ENCODE measurements at regions not wholly inside any gene's neighbourhood (a gene's known extent, or its start where the extent isn't known, plus 50 kb on each side); places are given as distances from the start of the nearest gene placed in this dataset.

DNA sequence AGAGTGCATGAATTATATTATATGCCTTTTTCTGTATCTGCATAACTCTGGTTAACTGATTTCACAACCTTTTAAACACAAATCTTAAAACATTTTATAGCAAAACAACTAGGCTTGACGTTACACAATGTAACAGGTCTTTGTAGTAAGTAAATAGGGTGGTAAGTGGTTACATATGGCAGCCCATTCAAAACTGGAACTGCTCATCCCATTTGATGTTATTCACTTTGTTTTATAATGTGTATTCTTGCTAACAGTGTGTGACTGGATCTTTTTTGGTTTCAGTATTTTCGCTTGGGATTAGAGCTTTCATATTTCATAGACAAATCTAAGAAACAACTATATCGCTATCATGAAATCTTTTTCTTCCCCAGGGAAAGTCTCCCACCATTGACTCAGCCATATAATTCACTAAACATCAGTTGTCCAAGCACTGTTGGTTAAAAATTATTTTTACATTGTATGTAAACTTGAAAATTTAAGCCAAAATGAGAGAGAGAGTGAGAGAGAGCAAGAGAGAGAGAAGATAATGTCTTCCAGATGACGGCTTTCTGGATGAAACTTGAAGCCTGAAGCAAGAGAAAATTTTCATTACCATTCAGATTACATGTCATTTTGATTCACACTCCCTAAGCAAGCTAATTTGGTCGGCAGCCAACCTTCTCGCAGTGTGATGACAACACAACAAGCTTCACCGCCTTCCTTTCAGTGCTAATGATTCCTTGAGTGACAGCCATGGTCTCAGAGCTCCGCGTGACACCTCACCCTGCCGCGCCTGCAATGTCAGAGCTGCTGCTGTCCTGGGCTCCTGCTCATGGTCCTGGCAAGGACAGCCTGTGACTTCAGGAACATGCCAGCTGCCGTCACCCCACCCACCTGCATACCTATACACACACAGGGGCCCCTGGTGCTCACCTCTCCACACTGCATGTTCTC is 946.9 kb upstream of the SOX11 start:
- FAIRE-seq (no peak), ATAC-seq (no peak), DNase-seq (ENCODE audit: low read depth in 1 of 2, low spot score in 1 of 2) (no peak)
- Histone ChIP-seq H3K4me1 (no peaks in the 10 kb centered on the region), H3K27ac (no peak overlapping the region), H3K4me3 (no peak overlapping the region), H3K4me2 (no peak overlapping the region), H3K9me3 (0 out of 3 replicates have a peak, but pooled peaks cover 7% of the 10 kb centered on the region)
- ChIA-PET CTCF (no interaction called here), POLR2A (no interaction called here)
- 23% methylated on average over 12 of the region's 12 CpGs for WGBS (ENCODE audit: missing lambda C conversion rate)
- TF ChIP-seq TP53 (CRISPR knock-in tag; IDR thresholded peaks at IDR 0.05) (no peak), EHMT2 (IDR thresholded peaks at IDR 0.05; ENCODE audit: low read depth) (no peak), KDM1A (IDR thresholded peaks at IDR 0.05; ENCODE audit: low read depth) (no peak), ZFP36 (IDR thresholded peaks at IDR 0.05; ENCODE audit: borderline replicate concordance, partially characterized antibody) (no peak), JUNB (IDR thresholded peaks at IDR 0.05) (no peak), CBX2 (IDR thresholded peaks at IDR 0.05; ENCODE audit: borderline replicate concordance, low read depth) (no peak), CEBPB (IDR thresholded peaks at IDR 0.05) (no peak), HEYL (CRISPR knock-in tag; IDR thresholded peaks at IDR 0.05) (no peak), CBX8 (IDR thresholded peaks at IDR 0.05) (no peak)
- TF ChIP-seq, protein P1, sequence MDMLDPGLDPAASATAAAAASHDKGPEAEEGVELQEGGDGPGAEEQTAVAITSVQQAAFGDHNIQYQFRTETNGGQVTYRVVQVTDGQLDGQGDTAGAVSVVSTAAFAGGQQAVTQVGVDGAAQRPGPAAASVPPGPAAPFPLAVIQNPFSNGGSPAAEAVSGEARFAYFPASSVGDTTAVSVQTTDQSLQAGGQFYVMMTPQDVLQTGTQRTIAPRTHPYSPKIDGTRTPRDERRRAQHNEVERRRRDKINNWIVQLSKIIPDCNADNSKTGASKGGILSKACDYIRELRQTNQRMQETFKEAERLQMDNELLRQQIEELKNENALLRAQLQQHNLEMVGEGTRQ (IDR thresholded peaks at IDR 0.05) = no peak

DNA sequence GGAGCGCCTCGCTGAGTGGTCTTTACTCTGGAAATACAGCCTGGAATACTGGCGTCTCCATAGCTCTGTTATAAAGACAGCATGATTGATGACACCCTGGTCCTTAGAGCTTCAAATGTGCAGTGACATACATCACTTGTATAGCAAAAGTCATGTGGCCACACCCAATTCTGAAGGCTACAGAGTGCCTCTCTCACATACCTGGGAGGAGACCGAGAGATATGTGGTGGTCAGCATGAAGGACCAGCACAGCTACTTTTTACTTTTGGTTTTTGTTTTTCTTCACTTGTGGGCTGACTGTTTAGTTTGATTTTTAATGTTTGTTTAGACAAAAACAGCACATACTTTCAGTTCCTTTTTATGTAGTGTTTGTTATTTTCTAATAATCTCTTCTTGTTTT is 938.5 kb upstream of the SOX11 start:
- no peak overlapping the region for H3K4me3 ChIP-seq
- H3K4me1 ChIP-seq = no peaks in the 10 kb centered on the region
- H3K27ac ChIP-seq = no peak overlapping the region
- no peak for TF ChIP-seq PHF8 (IDR thresholded peaks at IDR 0.05; ENCODE audit: borderline replicate concordance, low read depth)
- TF ChIP-seq EHMT2 (IDR thresholded peaks at IDR 0.05; ENCODE audit: low read depth) = no peak
- TF ChIP-seq HEYL (CRISPR knock-in tag; IDR thresholded peaks at IDR 0.05) = no peak
- no peak for TF ChIP-seq FOSL2 (IDR thresholded peaks at IDR 0.05)
- TF ChIP-seq FOSL2 (CRISPR knock-in tag; IDR thresholded peaks at IDR 0.05) = no peak
- TF ChIP-seq RNF2 (IDR thresholded peaks at IDR 0.05; ENCODE audit: borderline replicate concordance, low read depth) = no peak
- no peak for TF ChIP-seq RAD21 (conservative IDR thresholded peaks at IDR 0.05 in 1 of 2, IDR thresholded peaks at IDR 0.05 in 1 of 2)
- TF ChIP-seq RCOR1 (IDR thresholded peaks at IDR 0.05; ENCODE audit: low read depth, low read length) = no peak
- no peak for TF ChIP-seq HOXB13 (CRISPR knock-in tag; IDR thresholded peaks at IDR 0.05; ENCODE audit: low read depth)
- TF ChIP-seq CBX8 (IDR thresholded peaks at IDR 0.05) = no peak
- TF ChIP-seq, protein P2, sequence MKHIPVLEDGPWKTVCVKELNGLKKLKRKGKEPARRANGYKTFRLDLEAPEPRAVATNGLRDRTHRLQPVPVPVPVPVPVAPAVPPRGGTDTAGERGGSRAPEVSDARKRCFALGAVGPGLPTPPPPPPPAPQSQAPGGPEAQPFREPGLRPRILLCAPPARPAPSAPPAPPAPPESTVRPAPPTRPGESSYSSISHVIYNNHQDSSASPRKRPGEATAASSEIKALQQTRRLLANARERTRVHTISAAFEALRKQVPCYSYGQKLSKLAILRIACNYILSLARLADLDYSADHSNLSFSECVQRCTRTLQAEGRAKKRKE (CRISPR knock-in tag; IDR thresholded peaks at IDR 0.05; ENCODE audit: low read depth) = no peak
- TF ChIP-seq ZNF302 (CRISPR knock-in tag; IDR thresholded peaks at IDR 0.05) = no peak
- no peak for TF ChIP-seq SMC3 (IDR thresholded peaks at IDR 0.05)
- TF ChIP-seq MAZ (IDR thresholded peaks at IDR 0.05; ENCODE audit: borderline replicate concordance, low read depth, low read length) = no peak
- TF ChIP-seq NR3C1 (IDR thresholded peaks at IDR 0.05) = no peak
- ChIA-PET CTCF (interaction anchor here (1.2 kb wide), 1 partner anchor 36 kb away, joined by 3 read pairs; no protein-coding TSS in a partner anchor), POLR2A (no interaction called here)
- ATAC-seq (no peak), FAIRE-seq (no peak), DNase-seq (ENCODE audit: low read depth in 1 of 2, low spot score in 1 of 2) (no peak)
- WGBS (ENCODE audit: missing lambda C conversion rate) = 4% methylated on average over 4 of the region's 4 CpGs
- H3K9me3 ChIP-seq = peaks cover 10% of the 10 kb centered on the region; the same call in 1 of the 3 replicates
- no peak overlapping the region for H3K4me2 ChIP-seq

DNA sequence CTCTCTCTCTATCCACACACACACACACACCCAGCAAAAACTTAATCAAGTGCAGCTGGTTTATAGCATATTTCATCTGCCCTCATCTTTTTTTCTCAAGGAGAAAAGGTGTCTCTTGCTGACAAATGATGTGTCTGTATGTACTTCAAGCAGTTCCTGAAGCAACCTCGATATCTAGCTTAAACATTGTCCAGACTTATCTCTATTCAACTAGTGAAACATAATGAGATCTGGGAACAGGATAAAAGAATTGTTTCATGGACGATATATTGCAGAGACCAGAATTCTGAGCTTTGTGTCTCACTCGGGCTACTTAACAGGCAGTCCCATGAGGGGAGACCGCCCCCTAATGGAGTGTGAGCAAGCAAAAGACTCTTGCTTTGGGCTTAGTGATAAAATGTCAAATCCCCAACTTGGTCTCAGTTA is 929.2 kb upstream of the SOX11 start:
- WGBS (ENCODE audit: missing lambda C conversion rate) = 3% methylated on average over 4 of the region's 4 CpGs
- H3K9me3 ChIP-seq = no peaks in the 10 kb centered on the region; the same call in 2 of the 3 replicates
- no peak overlapping the region for H3K4me2 ChIP-seq
- no peaks in the 10 kb centered on the region for H3K4me1 ChIP-seq
- ATAC-seq = no peak; a peak in 1 of 6 replicates
- FAIRE-seq = no peak
- POLR2A ChIA-PET = no interaction called here
- CTCF ChIA-PET = no interaction called here
- no peak overlapping the region for H3K4me3 ChIP-seq
- no peak overlapping the region for H3K27ac ChIP-seq
- peak in 1 of 2 experiments; percentile 33 for DNase-seq (ENCODE audit: low read depth in 1 of 2, low spot score in 1 of 2)
- TF ChIP-seq RAD21 (conservative IDR thresholded peaks at IDR 0.05 in 1 of 2, IDR thresholded peaks at IDR 0.05 in 1 of 2) = peak; percentile 10 to 43; a peak in 2 of 5 replicates
- TF ChIP-seq, protein P3, sequence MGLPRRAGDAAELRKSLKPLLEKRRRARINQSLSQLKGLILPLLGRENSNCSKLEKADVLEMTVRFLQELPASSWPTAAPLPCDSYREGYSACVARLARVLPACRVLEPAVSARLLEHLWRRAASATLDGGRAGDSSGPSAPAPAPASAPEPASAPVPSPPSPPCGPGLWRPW (IDR thresholded peaks at IDR 0.05) = no peak
- TF ChIP-seq, protein P4, sequence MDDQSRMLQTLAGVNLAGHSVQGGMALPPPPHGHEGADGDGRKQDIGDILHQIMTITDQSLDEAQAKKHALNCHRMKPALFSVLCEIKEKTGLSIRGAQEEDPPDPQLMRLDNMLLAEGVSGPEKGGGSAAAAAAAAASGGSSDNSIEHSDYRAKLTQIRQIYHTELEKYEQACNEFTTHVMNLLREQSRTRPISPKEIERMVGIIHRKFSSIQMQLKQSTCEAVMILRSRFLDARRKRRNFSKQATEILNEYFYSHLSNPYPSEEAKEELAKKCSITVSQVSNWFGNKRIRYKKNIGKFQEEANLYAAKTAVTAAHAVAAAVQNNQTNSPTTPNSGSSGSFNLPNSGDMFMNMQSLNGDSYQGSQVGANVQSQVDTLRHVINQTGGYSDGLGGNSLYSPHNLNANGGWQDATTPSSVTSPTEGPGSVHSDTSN (IDR thresholded peaks at IDR 0.05) = no peak
- TF ChIP-seq, protein P5, sequence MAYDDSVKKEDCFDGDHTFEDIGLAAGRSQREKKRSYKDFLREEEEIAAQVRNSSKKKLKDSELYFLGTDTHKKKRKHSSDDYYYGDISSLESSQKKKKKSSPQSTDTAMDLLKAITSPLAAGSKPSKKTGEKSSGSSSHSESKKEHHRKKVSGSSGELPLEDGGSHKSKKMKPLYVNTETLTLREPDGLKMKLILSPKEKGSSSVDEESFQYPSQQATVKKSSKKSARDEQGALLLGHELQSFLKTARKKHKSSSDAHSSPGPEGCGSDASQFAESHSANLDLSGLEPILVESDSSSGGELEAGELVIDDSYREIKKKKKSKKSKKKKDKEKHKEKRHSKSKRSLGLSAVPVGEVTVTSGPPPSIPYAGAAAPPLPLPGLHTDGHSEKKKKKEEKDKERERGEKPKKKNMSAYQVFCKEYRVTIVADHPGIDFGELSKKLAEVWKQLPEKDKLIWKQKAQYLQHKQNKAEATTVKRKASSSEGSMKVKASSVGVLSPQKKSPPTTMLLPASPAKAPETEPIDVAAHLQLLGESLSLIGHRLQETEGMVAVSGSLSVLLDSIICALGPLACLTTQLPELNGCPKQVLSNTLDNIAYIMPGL (CRISPR knock-in tag; IDR thresholded peaks at IDR 0.05; ENCODE audit: borderline replicate concordance) = no peak
